HepG2 (cell line): ENCODE measurements at regions not wholly inside any gene's neighbourhood (a gene's known extent, or its start where the extent isn't known, plus 50 kb on each side); places are given as distances from the start of the nearest gene placed in this dataset.

Experiments
- NR2F1 ChIP-seq, 2 experiments: fragments of 450-650 bp in 1 of 2; formaldehyde crosslinking in 1 of 2; IDR thresholded peaks; 2 replicates each; pipeline versions ENCODE4 v1.5.0 to v1.6.1; 2016 to 2020; ENCODE audit warnings: mild to moderate bottlenecking in 1 of 2, missing compliant biosample characterization in 1 of 2, missing genetic modification reagents in 1 of 2, moderate library complexity in 1 of 2
- ZNF207 ChIP-seq: fragments of 450-650 bp; IDR thresholded peaks from 2 replicates; pipeline ENCODE4 v1.6.1; 2016; ENCODE audit warnings: antibody characterized with exemption, borderline replicate concordance
- ZNF350 ChIP-seq: sonication (generic); formaldehyde crosslinking; IDR thresholded peaks from 2 replicates; pipeline ENCODE4 v1.4.0; 2020; ENCODE audit warnings: mild to moderate bottlenecking, low read depth, missing genetic modification reagents, borderline replicate concordance
- TF ChIP-seq, protein P1 (sequence below): sonication (generic); formaldehyde crosslinking; IDR thresholded peaks from 2 replicates; pipeline ENCODE4 v1.8.0; 2022; ENCODE audit warnings: mild to moderate bottlenecking, missing genetic modification reagents, moderate library complexity
- TF ChIP-seq, protein P2 (sequence below): sonication (generic); formaldehyde crosslinking; IDR thresholded peaks from 2 replicates; pipeline ENCODE4 v1.4.0; 2020; ENCODE audit warnings: mild to moderate bottlenecking, missing genetic modification reagents
- TF ChIP-seq, protein P3 (sequence below): sonication (generic); formaldehyde crosslinking; IDR thresholded peaks from 2 replicates; pipeline ENCODE4 v1.5.0; 2020; ENCODE audit warnings: mild to moderate bottlenecking, missing genetic modification reagents, moderate library complexity

DNA sequence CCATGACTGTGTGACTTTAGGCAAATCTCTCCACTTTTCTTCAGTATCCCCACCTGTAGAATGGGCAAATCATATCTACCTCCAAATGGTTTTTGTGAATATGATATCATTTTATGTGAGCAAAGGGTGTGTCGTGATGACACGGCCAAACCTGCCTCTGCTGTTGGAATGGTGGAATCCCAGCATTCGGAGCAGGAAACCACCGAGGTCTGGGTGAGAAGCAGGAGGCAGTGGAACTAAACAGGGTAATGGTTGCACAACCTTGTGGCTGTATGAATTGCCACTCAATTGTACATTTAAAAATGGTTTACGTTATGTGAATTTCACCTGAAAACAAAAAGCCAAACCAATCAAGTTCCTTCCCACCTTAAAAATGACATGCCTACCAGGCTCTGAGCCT, 131.4 kb upstream of the ZMIZ1 start:
- TF ChIP-seq, protein P1, sequence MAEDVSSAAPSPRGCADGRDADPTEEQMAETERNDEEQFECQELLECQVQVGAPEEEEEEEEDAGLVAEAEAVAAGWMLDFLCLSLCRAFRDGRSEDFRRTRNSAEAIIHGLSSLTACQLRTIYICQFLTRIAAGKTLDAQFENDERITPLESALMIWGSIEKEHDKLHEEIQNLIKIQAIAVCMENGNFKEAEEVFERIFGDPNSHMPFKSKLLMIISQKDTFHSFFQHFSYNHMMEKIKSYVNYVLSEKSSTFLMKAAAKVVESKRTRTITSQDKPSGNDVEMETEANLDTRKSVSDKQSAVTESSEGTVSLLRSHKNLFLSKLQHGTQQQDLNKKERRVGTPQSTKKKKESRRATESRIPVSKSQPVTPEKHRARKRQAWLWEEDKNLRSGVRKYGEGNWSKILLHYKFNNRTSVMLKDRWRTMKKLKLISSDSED, result no peak
- TF ChIP-seq, protein P2, sequence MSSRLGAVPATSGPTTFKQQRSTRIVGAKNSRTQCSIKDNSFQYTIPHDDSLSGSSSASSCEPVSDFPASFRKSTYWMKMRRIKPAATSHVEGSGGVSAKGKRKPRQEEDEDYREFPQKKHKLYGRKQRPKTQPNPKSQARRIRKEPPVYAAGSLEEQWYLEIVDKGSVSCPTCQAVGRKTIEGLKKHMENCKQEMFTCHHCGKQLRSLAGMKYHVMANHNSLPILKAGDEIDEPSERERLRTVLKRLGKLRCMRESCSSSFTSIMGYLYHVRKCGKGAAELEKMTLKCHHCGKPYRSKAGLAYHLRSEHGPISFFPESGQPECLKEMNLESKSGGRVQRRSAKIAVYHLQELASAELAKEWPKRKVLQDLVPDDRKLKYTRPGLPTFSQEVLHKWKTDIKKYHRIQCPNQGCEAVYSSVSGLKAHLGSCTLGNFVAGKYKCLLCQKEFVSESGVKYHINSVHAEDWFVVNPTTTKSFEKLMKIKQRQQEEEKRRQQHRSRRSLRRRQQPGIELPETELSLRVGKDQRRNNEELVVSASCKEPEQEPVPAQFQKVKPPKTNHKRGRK (CRISPR knock-in tag), result no peak
- TF ChIP-seq NR2F1 (CRISPR knock-in tag; IDR thresholded peaks at IDR 0.05), result no peak
- TF ChIP-seq, protein P3, sequence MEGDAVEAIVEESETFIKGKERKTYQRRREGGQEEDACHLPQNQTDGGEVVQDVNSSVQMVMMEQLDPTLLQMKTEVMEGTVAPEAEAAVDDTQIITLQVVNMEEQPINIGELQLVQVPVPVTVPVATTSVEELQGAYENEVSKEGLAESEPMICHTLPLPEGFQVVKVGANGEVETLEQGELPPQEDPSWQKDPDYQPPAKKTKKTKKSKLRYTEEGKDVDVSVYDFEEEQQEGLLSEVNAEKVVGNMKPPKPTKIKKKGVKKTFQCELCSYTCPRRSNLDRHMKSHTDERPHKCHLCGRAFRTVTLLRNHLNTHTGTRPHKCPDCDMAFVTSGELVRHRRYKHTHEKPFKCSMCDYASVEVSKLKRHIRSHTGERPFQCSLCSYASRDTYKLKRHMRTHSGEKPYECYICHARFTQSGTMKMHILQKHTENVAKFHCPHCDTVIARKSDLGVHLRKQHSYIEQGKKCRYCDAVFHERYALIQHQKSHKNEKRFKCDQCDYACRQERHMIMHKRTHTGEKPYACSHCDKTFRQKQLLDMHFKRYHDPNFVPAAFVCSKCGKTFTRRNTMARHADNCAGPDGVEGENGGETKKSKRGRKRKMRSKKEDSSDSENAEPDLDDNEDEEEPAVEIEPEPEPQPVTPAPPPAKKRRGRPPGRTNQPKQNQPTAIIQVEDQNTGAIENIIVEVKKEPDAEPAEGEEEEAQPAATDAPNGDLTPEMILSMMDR (CRISPR knock-in tag), result no peak
- TF ChIP-seq ZNF207, result no peak
- TF ChIP-seq ZNF350 (CRISPR knock-in tag), result no peak
